HG03457 (cell line): ENCODE measurements at regions not wholly inside any gene's neighbourhood (a gene's known extent, or its start where the extent isn't known, plus 50 kb on each side); places are given as distances from the start of the nearest gene placed in this dataset.
A peak's percentile ranks its signal among the peaks of the same experiment; 100 is the strongest.

Source experiments
- ATAC-seq: cut with Tn5 transposase; IDR thresholded peaks from one replicate; pipeline ENCODE4 v1.9.1; 2021; ENCODE audit warnings: moderate number of reproducible peaks; ENCODE audit not compliant: unreplicated experiment

DNA sequence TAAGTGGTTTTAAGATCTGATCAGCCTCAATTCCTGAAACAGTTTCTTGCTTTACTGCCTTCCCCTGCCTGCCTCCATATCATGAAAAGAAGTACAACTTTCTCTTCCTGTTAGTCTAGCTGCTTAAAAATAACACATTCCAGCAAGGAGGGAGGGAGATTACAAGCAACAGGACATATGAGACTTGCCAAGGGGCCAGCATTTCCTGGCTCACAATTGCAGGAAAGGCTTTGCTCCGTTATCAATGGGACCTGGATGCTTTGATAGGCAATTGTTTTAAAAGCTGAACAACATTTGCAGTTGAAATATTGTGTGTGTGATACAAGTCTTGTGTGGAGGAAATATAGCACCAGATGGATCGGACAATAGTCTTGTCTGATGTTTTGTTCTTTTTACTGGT lies 425.0 kb downstream of the FAT4 start:
- ATAC-seq, result no peak

DNA sequence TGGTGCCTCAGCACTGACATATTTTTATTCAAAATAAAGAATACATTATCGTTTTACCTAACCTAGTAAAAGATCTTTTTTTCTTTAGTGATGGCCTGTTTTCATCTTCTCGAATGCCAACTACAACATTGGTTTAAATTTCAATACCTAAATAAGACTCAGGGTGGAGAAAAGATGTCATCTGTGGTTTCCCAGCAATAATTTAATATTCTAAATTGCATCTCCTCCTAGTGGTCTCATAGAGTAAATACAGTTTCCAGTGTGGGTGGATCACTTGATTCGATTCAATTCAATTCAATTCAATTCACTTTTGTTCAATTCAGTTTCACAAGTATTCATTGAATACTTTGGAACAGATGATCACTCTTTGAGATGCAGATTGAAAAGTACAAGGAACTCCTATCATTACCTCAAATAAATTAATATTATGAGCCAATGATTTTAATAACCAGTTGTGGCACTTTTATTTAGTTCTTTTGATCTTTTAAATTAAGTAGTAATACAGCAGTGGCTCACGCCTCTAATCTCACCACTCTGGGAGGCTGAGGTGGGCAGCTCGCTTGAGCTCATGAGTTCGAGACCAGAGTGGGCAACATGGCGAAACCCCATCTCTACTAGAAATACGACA lies 427.2 kb downstream of the FAT4 start:
- ATAC-seq, result no peak

DNA sequence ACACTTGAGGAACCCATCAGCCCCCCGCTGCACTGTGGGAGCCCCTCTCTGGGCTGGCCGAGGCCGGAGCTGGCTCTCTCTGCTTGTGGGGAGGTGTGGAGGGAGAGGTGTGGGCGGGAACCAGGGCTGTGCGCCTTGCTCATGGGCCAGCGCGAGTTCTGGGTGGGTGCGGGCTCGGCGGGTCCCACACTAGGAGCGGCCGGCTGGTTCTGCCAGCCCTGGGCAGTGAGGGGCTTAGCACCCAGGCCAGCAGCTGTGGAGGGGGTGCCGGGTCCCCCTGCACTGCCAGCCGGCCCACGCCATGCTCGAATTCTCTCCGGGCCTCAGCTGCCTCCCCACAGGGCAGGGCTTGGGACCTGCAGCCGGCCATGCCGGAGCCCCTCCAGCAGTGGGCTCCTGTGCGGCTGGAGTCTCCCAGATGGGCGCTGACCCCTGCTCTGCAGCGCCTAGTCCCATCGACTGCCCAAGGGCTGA lies 430.2 kb downstream of the FAT4 start:
- no peak for ATAC-seq

DNA sequence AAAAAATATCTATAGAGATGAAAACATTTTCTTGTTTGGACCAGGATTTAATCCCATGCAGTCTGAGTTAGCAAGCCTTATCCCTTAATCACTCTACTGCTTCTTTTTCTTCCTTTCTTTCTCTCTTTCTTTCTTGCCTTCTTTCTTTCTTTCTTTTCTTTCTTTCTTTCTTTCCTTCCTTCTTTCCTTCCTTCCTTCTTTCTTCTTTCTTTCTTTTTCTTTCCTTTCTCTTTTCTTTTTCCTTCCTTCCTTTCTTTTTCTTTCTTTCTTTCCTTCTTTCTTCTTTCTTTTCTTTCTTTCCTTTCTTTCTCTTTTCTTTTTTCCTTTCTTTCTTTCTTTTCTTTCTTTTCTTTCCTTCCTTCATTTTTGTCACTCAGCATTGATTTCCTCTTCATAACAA lies 434.6 kb downstream of the FAT4 start:
- ATAC-seq, result no peak

DNA sequence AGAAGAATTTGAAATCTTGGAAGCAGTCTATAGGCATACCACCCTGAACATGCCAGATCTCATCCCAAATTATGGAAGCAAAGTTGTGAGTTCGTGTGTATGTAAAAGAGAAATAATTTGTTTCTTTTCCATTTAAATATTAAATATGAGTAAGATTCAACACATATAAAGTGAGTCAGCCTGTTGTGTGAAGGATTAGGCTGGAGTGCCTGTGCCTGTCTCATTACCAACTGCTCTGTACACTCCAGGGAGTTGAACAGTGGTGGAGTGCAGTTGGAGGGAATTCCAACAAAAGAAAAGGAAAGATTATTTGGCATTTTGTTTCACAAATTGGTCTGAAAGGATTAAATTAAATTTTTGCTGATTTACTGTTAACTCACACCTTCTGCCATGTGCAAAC lies 435.6 kb downstream of the FAT4 start:
- no peak for ATAC-seq

DNA sequence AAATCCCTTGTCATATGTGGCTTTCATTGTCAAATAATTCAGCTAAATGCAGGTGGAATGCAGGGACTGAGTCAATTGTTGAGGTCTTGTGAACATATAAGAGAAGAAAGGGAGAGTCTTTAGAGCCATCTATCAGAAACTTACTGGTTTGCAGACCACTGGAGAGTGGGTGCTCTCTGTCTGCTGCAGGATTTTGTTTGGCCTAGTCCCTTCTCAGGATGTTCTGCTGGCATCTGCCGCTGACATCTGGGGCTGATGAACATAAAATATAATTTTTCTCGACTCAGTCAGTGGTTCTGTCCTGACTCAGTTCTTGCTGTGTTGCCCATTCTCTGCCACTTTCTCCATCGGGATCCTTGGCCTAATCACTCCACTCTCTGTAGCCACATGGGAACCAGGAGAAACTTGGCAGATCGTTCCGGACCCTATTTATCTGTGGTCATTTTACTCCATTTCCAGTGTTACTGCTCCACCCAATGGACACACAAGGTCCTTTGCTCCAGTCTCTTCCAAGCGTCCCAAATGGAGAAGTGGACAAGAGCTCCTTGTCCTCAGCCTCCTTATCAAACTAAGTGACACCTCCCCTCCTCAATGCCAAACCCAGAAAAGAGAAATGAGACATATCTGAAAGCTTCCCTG lies 436.2 kb downstream of the FAT4 start:
- no peak for ATAC-seq

DNA sequence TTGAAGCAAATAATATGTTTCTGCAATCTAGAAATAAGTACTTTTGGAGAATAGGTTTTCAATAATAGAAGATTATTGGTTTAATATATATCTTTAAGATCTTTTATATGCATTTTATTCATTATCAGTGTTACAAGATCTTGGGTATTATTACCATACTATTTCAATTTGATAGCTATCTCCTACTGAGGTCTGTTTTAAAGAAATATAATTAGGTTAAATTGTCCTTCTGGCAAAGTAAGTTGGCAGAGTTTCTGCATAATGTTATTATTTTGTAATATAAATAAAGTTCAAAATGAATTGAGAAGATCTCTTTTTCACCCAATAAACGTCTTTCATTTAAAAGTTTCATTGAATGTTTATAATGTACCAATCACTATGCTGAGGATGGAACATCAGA lies 443.7 kb downstream of the FAT4 start:
- ATAC-seq, result no peak

DNA sequence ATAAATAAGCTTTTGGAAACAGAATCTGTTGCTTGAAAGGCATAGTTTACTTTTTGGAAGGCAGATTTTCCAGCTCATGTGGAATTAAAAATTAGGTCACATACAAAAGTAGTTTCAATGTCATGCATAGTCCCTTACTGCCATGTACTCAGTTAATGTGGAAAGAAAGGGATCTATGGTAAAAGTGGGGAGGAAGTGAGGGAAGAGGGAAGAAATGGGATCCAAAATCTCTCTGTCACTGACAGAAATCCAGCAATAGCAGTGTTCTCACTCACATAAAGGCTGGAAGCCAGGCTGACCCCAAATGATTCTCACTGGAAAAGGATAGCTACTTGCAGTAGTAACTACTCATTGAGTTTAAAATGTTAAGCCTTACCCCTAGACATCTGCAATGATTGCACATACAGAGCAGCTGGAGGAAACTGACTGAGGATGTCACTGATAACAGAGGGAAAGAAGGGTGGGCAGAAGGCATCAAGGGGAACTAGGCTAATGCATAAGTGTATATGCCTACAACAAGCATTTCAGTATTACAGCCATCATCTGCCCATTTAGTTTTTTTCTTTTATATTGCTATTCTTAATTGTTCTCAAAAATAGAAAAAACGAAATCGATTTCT lies 445.6 kb downstream of the FAT4 start:
- ATAC-seq, result no peak

DNA sequence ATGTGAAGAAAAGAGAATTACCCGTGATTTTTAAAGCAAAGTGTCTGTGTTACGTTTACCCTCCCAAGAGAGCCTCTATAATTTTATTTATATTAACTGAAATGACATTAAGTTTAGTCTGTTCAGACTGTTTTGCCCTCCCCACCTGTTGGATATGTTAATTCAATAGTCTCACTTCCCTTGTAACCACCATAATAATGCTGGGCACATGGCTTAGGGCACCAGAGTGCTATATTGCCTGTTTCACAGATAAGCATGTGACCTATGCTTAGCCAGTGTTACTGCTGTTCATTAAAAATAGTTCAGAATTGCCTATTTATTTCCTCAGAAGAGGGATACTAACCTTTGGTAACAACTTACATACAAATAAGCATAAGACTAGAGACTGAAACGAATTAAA lies 446.2 kb downstream of the FAT4 start:
- ATAC-seq, result no peak

DNA sequence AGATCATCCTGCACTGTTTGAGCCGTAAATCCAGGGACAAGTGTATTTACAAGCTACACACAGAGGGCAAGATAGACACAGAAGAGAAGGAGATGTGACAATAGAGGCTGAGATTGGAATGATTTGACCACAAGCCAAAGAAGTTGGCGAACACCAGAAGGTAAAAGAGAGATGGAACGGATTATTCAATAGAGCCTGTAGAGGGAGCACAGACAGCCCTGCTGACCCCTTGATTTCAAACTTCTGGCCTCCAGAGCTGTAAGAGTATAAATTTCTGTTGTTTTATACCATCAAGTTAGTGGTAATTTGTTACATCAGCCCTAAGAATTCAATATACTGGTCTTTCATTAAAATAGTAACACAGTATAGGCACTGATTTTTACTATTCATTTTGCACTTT lies 447.8 kb downstream of the FAT4 start:
- ATAC-seq, result no peak

DNA sequence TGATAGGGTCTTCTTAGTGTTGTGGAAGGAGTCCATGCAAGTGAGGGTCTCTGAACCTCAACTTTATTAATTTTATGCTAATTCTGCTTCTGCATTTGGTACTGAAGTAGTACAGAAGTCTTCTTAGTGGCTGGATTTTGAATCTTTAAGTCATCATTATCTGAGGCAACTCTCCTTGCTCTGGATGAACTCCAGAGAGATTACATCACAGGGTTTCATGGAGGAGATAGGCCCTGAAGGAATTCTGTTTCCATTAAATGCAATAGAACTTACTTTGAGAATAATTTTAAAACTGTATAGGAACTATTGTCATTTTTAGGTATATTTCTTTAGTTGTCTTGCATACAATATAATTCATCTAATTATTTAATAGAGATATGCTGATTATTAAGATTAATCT lies 451.2 kb downstream of the FAT4 start:
- ATAC-seq, result no peak

DNA sequence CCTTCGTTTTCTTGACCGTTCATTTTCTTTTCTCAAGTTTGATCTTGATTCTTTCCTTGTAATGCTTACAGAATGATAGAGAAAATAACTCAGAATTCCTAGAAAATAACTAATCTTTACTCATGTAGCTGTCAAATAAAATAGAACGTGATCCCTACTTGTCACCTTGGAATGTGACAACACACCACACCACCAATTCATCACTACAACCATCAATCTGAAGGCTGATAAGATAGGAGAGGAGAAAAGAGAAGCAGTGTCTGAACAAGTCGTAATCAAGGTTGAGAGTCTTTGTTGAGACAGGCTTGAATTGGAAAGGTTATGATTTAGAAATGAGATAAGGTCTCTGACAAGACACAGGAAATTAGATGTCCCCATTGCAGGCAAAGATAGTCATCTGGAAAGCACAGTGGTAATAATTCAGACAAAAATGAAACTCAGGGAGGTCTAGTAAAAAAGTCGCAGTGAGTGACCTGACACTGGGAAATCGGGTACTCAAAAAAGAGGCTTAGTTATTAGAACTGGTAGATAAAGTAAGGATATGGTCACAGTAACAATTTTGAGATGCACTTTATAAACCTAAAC lies 456.2 kb downstream of the FAT4 start:
- ATAC-seq, result peak; percentile 56

DNA sequence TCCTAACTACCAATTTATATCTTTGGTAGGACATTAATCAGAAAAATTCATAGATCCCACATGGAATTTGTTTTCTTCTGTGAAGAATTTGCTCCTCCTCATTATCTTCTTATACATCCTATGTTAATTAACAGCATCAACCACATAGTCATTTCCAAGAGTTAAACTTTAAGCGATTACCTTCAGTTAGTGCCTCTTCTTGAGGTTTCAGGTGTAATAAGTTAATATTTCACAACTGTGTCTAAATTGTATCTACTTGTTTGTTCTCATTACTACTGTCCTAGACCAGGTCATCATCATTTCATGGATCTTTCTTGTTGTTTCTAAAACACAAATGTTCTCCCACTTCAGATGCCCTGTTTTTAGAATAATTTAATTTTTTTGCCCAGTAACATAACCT lies 457.9 kb downstream of the FAT4 start:
- peak; percentile 75 for ATAC-seq

DNA sequence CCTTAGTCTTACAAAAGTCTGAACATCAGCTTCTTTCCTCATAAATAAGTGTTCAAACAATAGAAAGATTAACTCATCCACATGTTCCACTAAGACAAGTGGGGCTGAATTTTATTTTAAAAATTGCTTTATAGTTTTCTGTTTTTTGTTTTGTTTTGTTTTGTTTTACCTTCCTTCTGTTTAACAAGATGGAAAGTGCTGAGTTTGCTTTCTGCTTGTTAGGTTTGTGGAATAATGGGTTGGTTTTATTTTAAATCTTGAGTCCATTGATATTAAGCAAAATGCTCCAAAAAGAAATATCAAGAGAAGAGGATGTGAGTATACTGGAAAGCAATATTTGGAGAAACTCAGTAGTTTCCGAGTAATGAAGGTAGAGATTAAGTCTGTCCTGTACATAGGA lies 458.7 kb downstream of the FAT4 start:
- ATAC-seq, result no peak

DNA sequence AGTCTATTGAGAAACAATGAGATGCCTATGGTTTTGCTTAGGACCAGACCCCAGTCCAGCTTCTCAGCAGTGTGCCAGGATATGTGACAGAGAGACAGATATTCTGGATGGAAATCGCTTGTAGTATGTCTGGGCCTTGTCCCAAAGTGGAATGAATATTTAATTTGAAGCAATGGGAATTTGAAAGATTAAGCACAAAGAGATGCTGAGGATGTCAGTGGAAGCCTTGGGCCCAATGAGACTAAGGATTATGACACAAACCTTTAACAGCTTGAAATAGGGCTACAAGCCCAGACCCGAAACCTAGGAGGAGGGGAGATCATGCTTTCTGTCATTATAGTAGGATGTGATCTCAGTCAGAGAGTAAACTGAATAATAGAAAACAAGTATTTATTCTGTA lies 459.2 kb downstream of the FAT4 start:
- no peak for ATAC-seq

DNA sequence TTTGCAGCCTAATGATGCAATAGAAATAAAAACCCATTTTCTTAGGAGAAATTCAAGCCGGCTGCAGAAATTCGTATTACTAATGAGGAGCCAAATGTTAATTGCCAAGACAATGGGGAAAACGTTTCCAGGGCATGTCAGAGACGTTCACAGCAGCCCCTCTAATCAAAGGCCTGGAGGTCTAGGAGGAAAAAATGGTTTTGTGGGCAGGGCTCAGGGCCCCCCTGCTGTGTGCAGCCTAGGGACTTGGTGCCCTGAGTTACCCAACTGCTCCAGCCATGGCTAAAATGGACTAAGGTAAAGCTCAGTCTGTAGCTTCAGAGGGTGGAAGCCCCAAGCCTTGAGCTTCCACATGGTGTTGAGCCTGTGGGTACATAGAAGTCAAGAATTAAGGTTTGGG lies 461.4 kb downstream of the FAT4 start:
- no peak for ATAC-seq

DNA sequence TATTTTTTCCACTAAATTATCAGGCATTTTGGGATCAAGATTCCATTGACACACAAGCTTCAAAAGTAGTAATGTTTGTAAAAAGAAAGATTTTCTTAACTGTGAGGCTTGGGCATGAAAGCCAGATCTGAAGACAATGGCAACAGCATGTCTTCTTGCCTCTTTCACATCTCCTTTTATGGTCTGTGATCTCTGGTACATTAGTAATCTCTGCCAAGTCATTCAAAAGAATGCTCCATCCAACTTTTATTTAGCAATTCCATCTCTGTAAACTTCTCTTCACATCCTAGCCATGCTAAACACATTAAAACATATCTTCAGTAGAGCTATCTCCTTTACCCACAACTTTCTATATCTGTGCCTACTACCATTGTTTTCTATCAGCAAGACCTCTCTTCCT lies 465.4 kb downstream of the FAT4 start:
- no peak for ATAC-seq

DNA sequence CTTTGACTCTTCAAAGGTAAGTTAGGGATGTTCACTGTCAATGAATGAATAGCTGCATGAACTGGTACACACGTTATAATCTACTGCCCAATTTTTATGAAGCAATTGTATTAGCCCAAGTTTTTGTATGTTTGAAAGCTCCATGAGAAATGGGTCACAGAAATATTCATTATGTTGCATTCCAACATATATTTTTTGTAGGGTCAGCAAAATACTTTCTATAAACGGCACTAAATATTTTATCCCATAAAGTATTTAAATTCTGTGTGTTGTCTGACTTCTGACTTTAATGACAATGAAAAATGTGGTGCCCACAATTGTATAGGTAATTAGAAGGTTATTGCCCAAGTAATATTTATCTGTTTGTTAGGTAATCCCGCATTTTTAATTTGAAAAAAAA lies 466.0 kb downstream of the FAT4 start:
- no peak for ATAC-seq

DNA sequence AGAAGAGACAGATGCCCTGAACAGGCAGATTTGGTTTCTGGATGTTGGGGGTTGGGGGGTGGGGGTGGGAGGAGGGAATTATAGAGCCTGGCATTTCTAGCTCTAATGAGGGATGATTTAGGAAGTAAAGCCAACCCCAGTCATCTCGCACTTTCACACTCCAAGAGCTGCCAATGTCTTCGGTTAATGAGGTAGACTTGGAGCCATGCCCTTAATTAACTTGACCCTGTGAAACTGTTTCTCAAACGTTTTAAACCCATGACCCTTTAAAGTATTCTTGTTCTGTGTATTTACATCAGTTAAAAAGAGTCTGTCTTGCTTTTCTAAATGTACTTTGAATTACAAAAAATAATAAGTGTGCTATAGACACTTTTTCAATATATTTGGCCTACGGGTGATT lies 466.9 kb downstream of the FAT4 start:
- ATAC-seq, result no peak

DNA sequence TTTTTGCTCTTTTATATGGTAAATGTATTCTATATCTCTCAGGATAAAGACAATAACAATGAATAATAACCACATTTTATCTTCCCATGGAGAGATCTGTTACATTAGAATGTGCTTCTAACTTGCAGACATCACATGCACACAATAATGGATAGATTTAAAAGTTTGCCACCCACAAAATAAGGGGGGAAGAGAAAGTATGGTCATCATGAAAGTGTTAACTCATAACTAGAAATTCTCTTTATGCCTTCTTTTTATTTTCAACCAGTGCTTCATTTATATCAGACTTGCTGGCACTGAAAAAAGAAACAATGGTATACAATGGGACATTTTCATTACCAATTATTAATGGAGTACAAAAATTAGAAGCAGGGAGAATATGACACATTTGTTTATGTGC lies 470.0 kb downstream of the FAT4 start:
- no peak for ATAC-seq

DNA sequence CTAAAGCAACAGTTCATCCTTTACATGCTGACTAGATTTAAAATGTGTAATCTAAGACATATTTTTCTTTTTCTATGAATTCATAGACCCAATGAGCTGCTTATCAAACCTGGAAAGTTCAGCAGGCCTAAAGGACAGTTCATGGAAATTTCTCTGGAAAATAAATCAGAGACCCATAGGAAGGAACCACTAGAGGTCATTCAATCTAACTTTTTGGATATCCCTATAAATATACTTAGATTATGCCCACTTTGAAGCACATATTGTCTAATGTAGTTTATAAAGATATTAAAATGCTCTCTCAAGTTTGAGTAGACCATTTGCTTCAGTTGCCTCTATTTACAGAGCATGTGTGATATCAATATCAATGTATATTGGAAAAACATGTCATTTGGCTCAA lies 473.0 kb downstream of the FAT4 start:
- ATAC-seq, result no peak

DNA sequence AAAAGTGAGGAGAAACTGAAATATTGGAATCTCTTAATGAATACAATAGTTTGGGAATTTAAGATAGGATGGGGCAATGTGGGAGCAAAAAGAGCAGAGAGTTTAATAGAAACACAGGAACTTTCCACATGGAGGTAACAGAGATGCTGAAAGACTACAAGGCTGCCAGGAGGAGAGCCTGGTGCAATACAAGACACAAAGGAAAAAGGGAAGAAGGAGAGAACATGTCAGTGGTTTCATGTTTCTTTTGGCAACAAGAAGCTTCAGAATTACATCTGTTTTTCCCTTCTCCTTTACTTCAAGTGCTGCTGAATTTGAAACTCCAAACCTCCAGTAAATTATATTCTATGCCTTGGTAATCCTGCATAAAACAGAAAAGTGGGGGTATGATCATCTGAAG lies 474.3 kb downstream of the FAT4 start:
- no peak for ATAC-seq
